ENCODE measurements at regions not wholly inside any gene's neighbourhood (a gene's known extent, or its start where the extent isn't known, plus 50 kb on each side); places are given as distances from the start of the nearest gene placed in this dataset.

- TF ChIP-seq, protein P1, sequence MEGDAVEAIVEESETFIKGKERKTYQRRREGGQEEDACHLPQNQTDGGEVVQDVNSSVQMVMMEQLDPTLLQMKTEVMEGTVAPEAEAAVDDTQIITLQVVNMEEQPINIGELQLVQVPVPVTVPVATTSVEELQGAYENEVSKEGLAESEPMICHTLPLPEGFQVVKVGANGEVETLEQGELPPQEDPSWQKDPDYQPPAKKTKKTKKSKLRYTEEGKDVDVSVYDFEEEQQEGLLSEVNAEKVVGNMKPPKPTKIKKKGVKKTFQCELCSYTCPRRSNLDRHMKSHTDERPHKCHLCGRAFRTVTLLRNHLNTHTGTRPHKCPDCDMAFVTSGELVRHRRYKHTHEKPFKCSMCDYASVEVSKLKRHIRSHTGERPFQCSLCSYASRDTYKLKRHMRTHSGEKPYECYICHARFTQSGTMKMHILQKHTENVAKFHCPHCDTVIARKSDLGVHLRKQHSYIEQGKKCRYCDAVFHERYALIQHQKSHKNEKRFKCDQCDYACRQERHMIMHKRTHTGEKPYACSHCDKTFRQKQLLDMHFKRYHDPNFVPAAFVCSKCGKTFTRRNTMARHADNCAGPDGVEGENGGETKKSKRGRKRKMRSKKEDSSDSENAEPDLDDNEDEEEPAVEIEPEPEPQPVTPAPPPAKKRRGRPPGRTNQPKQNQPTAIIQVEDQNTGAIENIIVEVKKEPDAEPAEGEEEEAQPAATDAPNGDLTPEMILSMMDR (IDR thresholded peaks at IDR 0.05), result no peak
- TF ChIP-seq MEF2A (IDR thresholded peaks at IDR 0.05; ENCODE audit: borderline replicate concordance, low read depth) (no peak), EP300 (IDR thresholded peaks at IDR 0.05; ENCODE audit: borderline replicate concordance in 1 of 2, low read depth in 1 of 2, low read length in 1 of 2) (no peak)
Measured at GRCh38 chr2:215722986-215723630, 287.2 kb upstream of the FN1 start.

Data from SK-N-SH (cell line).